ENCODE measurements at regions not wholly inside any gene's neighbourhood (a gene's known extent, or its start where the extent isn't known, plus 50 kb on each side); places are given as distances from the start of the nearest gene placed in this dataset.

- TF ChIP-seq, protein P1, sequence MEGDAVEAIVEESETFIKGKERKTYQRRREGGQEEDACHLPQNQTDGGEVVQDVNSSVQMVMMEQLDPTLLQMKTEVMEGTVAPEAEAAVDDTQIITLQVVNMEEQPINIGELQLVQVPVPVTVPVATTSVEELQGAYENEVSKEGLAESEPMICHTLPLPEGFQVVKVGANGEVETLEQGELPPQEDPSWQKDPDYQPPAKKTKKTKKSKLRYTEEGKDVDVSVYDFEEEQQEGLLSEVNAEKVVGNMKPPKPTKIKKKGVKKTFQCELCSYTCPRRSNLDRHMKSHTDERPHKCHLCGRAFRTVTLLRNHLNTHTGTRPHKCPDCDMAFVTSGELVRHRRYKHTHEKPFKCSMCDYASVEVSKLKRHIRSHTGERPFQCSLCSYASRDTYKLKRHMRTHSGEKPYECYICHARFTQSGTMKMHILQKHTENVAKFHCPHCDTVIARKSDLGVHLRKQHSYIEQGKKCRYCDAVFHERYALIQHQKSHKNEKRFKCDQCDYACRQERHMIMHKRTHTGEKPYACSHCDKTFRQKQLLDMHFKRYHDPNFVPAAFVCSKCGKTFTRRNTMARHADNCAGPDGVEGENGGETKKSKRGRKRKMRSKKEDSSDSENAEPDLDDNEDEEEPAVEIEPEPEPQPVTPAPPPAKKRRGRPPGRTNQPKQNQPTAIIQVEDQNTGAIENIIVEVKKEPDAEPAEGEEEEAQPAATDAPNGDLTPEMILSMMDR (IDR thresholded peaks at IDR 0.05; ENCODE audit: poor library complexity, severe bottlenecking): no peak
- no peak for TF ChIP-seq EZH2 (IDR thresholded peaks at IDR 0.05; ENCODE audit: borderline replicate concordance, insufficient read depth, low read length, poor library complexity, severe bottlenecking)
- TF ChIP-seq RAD21 (conservative IDR thresholded peaks at IDR 0.05): no peak
- no peak for TF ChIP-seq TAF1 (IDR thresholded peaks at IDR 0.05; ENCODE audit: low read depth)
These were observed 158.5 kb upstream of the AFDN start for GRCh38 chr6:167668019-167668753.
